NCI-H82 treated with DMSO at 0.1 percent for 48 hours (cell line): ENCODE measurements at regions not wholly inside any gene's neighbourhood (a gene's known extent, or its start where the extent isn't known, plus 50 kb on each side); places are given as distances from the start of the nearest gene placed in this dataset.

Source experiments
- DNase-seq: peaks from one replicate; lab custom pipeline; 2025; ENCODE audit not compliant: unreplicated experiment; lab: John Stamatoyannopoulos, UW

GRCh38 chr18:64207820-64208219, 58.9 kb upstream of the LINC00305 start:
- DNase-seq, result no peak

GRCh38 chr18:64203295-64203694, 54.4 kb upstream of the LINC00305 start:
- no peak for DNase-seq

- no peak for DNase-seq
Measured at GRCh38 chr18:64202863-64203262, 54.0 kb upstream of the LINC00305 start.

DNA sequence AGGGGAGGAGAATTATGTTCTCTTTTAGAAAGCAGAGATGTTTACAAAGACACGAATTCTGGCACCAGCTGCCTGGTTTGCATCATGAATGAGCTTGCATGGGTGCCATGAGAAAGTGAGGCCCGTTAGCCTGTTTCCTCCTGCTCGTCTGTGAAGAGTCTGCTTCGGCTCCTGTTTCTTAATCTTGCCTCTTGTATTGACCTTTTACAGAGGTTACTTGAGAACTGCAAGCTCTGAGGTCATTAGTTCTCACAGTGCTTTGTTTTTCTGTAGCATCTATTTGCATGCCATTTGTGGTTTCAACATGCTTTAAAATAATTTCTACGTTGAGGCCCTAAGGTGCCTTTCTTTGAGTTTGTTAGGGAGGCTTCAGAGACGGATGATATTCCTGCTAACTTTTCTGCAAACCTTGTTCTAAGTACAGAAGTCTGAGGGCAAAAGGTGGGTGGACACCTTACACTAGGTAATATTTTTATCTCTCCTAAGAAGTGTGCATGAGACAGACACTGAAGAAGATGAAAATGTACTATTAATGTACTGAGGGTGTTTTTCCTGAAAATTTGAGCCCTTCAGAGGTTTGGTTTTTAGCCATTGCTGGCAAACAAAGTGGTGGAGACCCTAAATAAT, 53.4 kb upstream of the LINC00305 start:
- DNase-seq, result no peak

DNA sequence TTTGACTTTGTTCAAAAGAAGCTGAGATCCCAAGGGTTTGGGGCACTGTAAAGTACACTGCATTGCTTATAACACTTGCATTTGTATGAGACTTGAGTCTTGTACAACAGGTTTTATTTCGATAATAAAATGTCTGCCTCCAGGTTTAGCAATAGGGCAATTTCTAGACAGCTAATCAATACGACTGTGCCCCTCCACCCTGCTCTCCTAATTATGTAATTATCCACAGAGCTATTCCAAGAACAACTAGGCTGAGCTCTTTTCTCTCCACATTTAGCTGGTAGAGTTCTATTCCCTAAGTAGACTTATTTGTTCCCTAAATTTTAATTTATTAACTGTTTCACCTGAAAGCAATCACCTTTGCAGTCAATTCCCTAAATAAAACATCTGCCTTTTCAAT, 52.9 kb upstream of the LINC00305 start:
- no peak for DNase-seq

GRCh38 chr18:64199581-64199980, 50.7 kb upstream of the LINC00305 start:
- no peak for DNase-seq
